A673 (cell line): ENCODE measurements at regions not wholly inside any gene's neighbourhood (a gene's known extent, or its start where the extent isn't known, plus 50 kb on each side); places are given as distances from the start of the nearest gene placed in this dataset.

Source experiments
- BruUV-seq: library from RNA; stranded (reverse); fragments of 400-500 nt; replicated peaks from 2 replicates; lab custom pipeline; 2021; lab: Mats Ljungman, UMichigan
- CTCF ChIA-PET: fragments of 300-600 bp; sonication (Branson Sonifier 250); formaldehyde crosslinking; loops from one replicate; lab custom pipeline; 2022; ENCODE audit warnings: antibody characterized with exemption; lab: Charles Lee
- POLR2A ChIA-PET: fragments of 300-600 bp; sonication (Branson Sonifier 250); formaldehyde crosslinking; loops from one replicate; lab custom pipeline; 2022; ENCODE audit warnings: antibody characterized with exemption; ENCODE audit not compliant: low non-redundant PET; lab: Charles Lee
- DNase-seq: peaks from one replicate; pipeline ENCODE4 v3.0.0-alpha.2; 2015; ENCODE audit warnings: low spot score
- H3K27ac ChIP-seq: fragments of 200-600 bp; sonication (generic); 2 replicates; pipeline ENCODE4 v1.5.1; 2016; ENCODE audit warnings: mixed run types, low read depth, mild to moderate bottlenecking, mixed read lengths, antibody characterized with exemption, low read length; ENCODE audit not compliant: poor library complexity, severe bottlenecking
- H3K27me3 ChIP-seq: fragments of 200-600 bp; sonication (generic); replicated peaks from 2 replicates; pipeline ENCODE4 v1.6.1; 2017; ENCODE audit warnings: mixed run types, low read depth, mild to moderate bottlenecking, mixed read lengths, antibody characterized with exemption, low read length; ENCODE audit not compliant: insufficient read depth, poor library complexity
- H3K36me3 ChIP-seq: fragments of 200-600 bp; sonication (generic); 2 replicates; pipeline ENCODE4 v1.6.1; 2016; ENCODE audit warnings: mixed run types, mild to moderate bottlenecking, mixed read lengths, antibody characterized with exemption, low read length; ENCODE audit not compliant: insufficient read depth, poor library complexity, severe bottlenecking
- H3K4me1 ChIP-seq: fragments of 200-600 bp; sonication (generic); 2 replicates; pipeline ENCODE4 v1.6.1; 2017; ENCODE audit warnings: mixed run types, mild to moderate bottlenecking, mixed read lengths, antibody characterized with exemption, low read length; ENCODE audit not compliant: insufficient read depth, poor library complexity, severe bottlenecking
- H3K4me3 ChIP-seq: fragments of 200-600 bp; sonication (generic); 2 replicates; pipeline ENCODE4 v1.5.1; 2016; ENCODE audit warnings: low read depth, mixed run types, mild to moderate bottlenecking, mixed read lengths, low read length; ENCODE audit not compliant: poor library complexity, severe bottlenecking
- H3K9me3 ChIP-seq: fragments of 200-600 bp; sonication (generic); 2 replicates; pipeline ENCODE4 v1.6.1; 2016; ENCODE audit warnings: mixed run types, low read depth, mild to moderate bottlenecking, mixed read lengths, antibody characterized with exemption, low read length; ENCODE audit not compliant: poor library complexity, severe bottlenecking
- EZH2 ChIP-seq: fragments of 200-600 bp; sonication (generic); IDR thresholded peaks from 2 replicates; pipeline ENCODE4 v1.6.1; 2017; ENCODE audit warnings: borderline replicate concordance, low read depth, mild to moderate bottlenecking, mixed read lengths, antibody characterized with exemption, low read length; ENCODE audit not compliant: poor library complexity, severe bottlenecking
- intact Hi-C: fragments of 100-400 bp; cut with micrococcal nuclease; formaldehyde crosslinking; loops from one replicate; pipeline ENCODE4 v1.10.0; 2022; ENCODE audit not compliant: unreplicated experiment
- TF ChIP-seq, protein P1 (sequence below): fragments of 300-800, 200-600 bp; sonication (generic); conservative IDR thresholded peaks from 2 replicates; pipeline ENCODE4 v1.5.1; 2017; ENCODE audit warnings: low read depth, mild to moderate bottlenecking, antibody characterized with exemption, low read length, moderate library complexity, mixed read lengths

DNA sequence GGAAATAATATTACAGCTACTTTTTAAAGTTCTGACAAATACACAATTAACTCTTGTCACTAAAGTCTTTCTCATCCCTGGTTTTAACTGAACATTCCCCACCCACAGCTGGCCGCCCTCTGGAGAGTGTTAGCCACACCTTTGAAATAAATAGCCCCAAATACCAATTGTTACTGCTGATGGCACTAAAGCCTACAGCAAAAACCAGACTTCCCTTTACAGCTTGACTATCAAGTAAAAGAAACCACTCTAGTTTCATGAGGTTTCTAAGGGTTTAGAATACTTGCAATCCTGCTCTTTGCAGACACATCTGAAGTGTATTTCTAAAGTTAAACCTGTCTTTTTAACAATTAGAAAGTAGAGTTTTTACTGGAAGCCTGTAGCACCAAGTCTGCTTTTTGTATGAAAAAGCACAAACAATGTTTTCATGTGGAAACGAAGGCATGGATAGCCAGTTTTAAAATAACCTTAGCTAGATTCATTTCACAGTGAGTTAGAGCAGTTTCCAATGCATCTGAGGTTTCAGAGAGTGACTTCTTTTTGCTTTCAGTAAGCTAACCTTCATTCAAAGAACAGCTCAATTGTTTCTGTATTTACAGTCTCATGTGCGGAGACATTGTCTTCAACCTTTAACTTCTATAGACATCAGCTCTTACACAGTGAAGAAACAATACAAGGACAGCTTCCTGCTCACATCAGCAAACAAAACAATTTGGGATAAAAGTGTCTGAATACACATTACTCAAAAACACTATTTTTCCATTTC, 164.8 kb upstream of the VEGFC start:
- Histone ChIP-seq H3K27me3 (peaks cover 37% of the 10 kb centered on the region), H3K36me3 (no peaks in the 10 kb centered on the region), H3K27ac (no peak overlapping the region), H3K4me1 (no peaks in the 10 kb centered on the region), H3K9me3 (peaks cover 4% of the 10 kb centered on the region), H3K4me3 (no peak overlapping the region)
- no peak for DNase-seq
- TF ChIP-seq, protein P1, sequence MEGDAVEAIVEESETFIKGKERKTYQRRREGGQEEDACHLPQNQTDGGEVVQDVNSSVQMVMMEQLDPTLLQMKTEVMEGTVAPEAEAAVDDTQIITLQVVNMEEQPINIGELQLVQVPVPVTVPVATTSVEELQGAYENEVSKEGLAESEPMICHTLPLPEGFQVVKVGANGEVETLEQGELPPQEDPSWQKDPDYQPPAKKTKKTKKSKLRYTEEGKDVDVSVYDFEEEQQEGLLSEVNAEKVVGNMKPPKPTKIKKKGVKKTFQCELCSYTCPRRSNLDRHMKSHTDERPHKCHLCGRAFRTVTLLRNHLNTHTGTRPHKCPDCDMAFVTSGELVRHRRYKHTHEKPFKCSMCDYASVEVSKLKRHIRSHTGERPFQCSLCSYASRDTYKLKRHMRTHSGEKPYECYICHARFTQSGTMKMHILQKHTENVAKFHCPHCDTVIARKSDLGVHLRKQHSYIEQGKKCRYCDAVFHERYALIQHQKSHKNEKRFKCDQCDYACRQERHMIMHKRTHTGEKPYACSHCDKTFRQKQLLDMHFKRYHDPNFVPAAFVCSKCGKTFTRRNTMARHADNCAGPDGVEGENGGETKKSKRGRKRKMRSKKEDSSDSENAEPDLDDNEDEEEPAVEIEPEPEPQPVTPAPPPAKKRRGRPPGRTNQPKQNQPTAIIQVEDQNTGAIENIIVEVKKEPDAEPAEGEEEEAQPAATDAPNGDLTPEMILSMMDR = no peak
- no peak for TF ChIP-seq EZH2
- BruUV-seq = no TSS peak
- CTCF ChIA-PET = no interaction called here
- POLR2A ChIA-PET = no interaction called here
- intact Hi-C loops = no loop called here

DNA sequence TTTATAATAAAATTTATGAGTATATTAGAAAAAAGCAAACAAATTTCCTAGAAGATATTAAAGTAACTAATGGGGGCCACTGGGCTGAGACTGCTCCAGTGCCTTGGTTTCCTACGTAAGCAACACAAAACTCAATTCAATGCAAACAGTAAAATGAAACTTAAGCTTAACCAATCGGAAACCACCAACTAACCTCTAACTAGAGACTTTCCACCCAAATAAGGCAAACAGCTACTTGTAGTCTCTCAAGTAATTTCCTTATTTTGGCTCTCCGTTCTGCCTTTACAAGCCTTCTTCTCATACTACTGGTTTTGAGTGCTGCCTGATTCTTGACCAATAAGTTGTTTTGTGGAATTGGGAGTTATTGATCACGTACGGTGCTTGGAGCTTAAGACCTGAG, 167.3 kb upstream of the VEGFC start:
- POLR2A ChIA-PET = no interaction called here
- Histone ChIP-seq H3K27ac (no peak overlapping the region), H3K36me3 (no peaks in the 10 kb centered on the region), H3K4me1 (no peaks in the 10 kb centered on the region), H3K9me3 (peaks cover 4% of the 10 kb centered on the region), H3K4me3 (no peak overlapping the region), H3K27me3 (peaks cover 50% of the 10 kb centered on the region)
- no TSS peak for BruUV-seq
- TF ChIP-seq, protein P1 = no peak
- TF ChIP-seq EZH2 = no peak
- intact Hi-C loops = no loop called here
- no peak for DNase-seq
- CTCF ChIA-PET = no interaction called here

DNA sequence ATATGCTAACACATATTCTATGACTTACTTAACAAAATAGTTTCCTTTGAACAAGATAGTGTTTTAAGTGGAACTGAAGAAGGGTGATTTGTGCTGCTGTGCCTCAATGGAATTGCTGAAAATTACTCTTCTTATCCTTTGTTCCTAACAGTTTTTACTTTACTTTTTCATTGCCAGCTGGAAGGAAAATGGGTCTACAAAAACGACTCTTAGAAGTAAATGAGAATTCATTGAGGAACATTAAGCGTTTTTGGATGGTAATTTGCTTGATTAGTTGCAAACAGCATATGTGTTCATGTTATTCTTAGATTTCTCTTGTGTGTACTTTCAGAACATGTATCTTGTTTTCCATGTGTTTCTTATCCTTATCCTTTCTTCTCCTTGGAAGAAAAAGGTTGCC, 170.4 kb upstream of the VEGFC start:
- no peaks in the 10 kb centered on the region for H3K36me3 ChIP-seq
- peaks cover 59% of the 10 kb centered on the region for H3K27me3 ChIP-seq
- ChIA-PET POLR2A (no interaction called here), CTCF (interaction anchor here (0.6 to 1.5 kb wide), 2 partner anchors 12 to 84 kb away, joined by 4 to 5 read pairs; no protein-coding TSS in a partner anchor)
- H3K4me1 ChIP-seq = no peaks in the 10 kb centered on the region
- intact Hi-C loops = no loop called here
- H3K4me3 ChIP-seq = no peak overlapping the region
- BruUV-seq = no TSS peak
- H3K27ac ChIP-seq = no peak overlapping the region
- H3K9me3 ChIP-seq = no peaks in the 10 kb centered on the region
- no peak for DNase-seq
- no peak for TF ChIP-seq EZH2
- TF ChIP-seq, protein P1 = no peak
